ENCODE measurements at regions not wholly inside any gene's neighbourhood (a gene's known extent, or its start where the extent isn't known, plus 50 kb on each side); places are given as distances from the start of the nearest gene placed in this dataset.

GRCh38 chr6:21691685-21692346, 98.3 kb downstream of the SOX4 start:
- TF ChIP-seq CTCF (conservative IDR thresholded peaks at IDR 0.05; ENCODE audit: low read length) (no peak), EZH2phosphoT487 (IDR thresholded peaks at IDR 0.05; ENCODE audit: borderline replicate concordance) (no peak)
- H3K36me3 ChIP-seq (ENCODE audit: insufficient read depth, low read length): peaks cover 70% of the 10 kb centered on the region
- peak overlapping the region; percentile 38 for H3K4me2 ChIP-seq (ENCODE audit: low read depth, low read length, poor library complexity, severe bottlenecking)
- no peaks in the 10 kb centered on the region for H3K9me3 ChIP-seq (ENCODE audit: insufficient read depth, low read depth, low read length)
- peaks cover 96% of the 10 kb centered on the region for H4K20me1 ChIP-seq (ENCODE audit: insufficient read depth, low read length, poor library complexity, severe bottlenecking)
- no peak overlapping the region for H2AFZ ChIP-seq (ENCODE audit: low read length)
- no peaks in the 10 kb centered on the region for H3K9me2 ChIP-seq (replicated peaks; ENCODE audit: low read depth, low read length)
- H3K4me1 ChIP-seq (ENCODE audit: insufficient read depth, low read length, poor library complexity, severe bottlenecking): peaks cover 23% of the 10 kb centered on the region
- H3K27me3 ChIP-seq (ENCODE audit: insufficient read depth, low read length, poor library complexity, severe bottlenecking): no peaks in the 10 kb centered on the region
- 0 out of 2 replicates have a peak, but pooled peaks cover 3% of the 10 kb centered on the region for H3F3A ChIP-seq (ENCODE audit: low read depth)
- peak overlapping the region; percentile 19 for H3K4me3 ChIP-seq (ENCODE audit: low read length, poor library complexity, severe bottlenecking)
- peaks cover 100% of the 10 kb centered on the region for H3K79me2 ChIP-seq (ENCODE audit: insufficient read depth, low read length)
- H3K9ac ChIP-seq (ENCODE audit: low read depth, low read length, poor library complexity, severe bottlenecking): no peak overlapping the region

GRCh38 chr6:21692721-21693120, 99.2 kb downstream of the SOX4 start:
- Histone ChIP-seq H3K9ac (ENCODE audit: low read depth, low read length, poor library complexity, severe bottlenecking) (no peak overlapping the region), H3K27me3 (ENCODE audit: insufficient read depth, low read length, poor library complexity, severe bottlenecking) (no peaks in the 10 kb centered on the region), H3K36me3 (ENCODE audit: insufficient read depth, low read length) (peaks cover 68% of the 10 kb centered on the region), H3F3A (ENCODE audit: low read depth) (0 out of 2 replicates have a peak, but pooled peaks cover 3% of the 10 kb centered on the region), H3K4me3 (ENCODE audit: low read length, poor library complexity, severe bottlenecking) (no peak overlapping the region), H3K4me1 (ENCODE audit: insufficient read depth, low read length, poor library complexity, severe bottlenecking) (peaks cover 23% of the 10 kb centered on the region), H2AFZ (ENCODE audit: low read length) (no peak overlapping the region), H3K9me3 (ENCODE audit: insufficient read depth, low read depth, low read length) (no peaks in the 10 kb centered on the region), H4K20me1 (ENCODE audit: insufficient read depth, low read length, poor library complexity, severe bottlenecking) (peaks cover 97% of the 10 kb centered on the region), H3K79me2 (ENCODE audit: insufficient read depth, low read length) (peaks cover 100% of the 10 kb centered on the region), H3K4me2 (ENCODE audit: low read depth, low read length, poor library complexity, severe bottlenecking) (peak overlapping the region; percentile 28), H3K9me2 (replicated peaks; ENCODE audit: low read depth, low read length) (no peaks in the 10 kb centered on the region)
- TF ChIP-seq CTCF (conservative IDR thresholded peaks at IDR 0.05; ENCODE audit: low read length) (no peak), EZH2phosphoT487 (IDR thresholded peaks at IDR 0.05; ENCODE audit: borderline replicate concordance) (no peak)

GRCh38 chr6:21694168-21694567, 100.6 kb downstream of the SOX4 start:
- TF ChIP-seq CTCF (conservative IDR thresholded peaks at IDR 0.05; ENCODE audit: low read length): no peak
- TF ChIP-seq EZH2phosphoT487 (IDR thresholded peaks at IDR 0.05; ENCODE audit: borderline replicate concordance): no peak
- H3F3A ChIP-seq (ENCODE audit: low read depth): 0 out of 2 replicates have a peak, but pooled peaks cover 3% of the 10 kb centered on the region
- H3K9me2 ChIP-seq (replicated peaks; ENCODE audit: low read depth, low read length): no peaks in the 10 kb centered on the region
- peaks cover 100% of the 10 kb centered on the region for H4K20me1 ChIP-seq (ENCODE audit: insufficient read depth, low read length, poor library complexity, severe bottlenecking)
- H3K4me3 ChIP-seq (ENCODE audit: low read length, poor library complexity, severe bottlenecking): no peak overlapping the region
- H3K27me3 ChIP-seq (ENCODE audit: insufficient read depth, low read length, poor library complexity, severe bottlenecking): no peaks in the 10 kb centered on the region
- H2AFZ ChIP-seq (ENCODE audit: low read length): no peak overlapping the region
- peaks cover 19% of the 10 kb centered on the region for H3K4me1 ChIP-seq (ENCODE audit: insufficient read depth, low read length, poor library complexity, severe bottlenecking)
- H3K79me2 ChIP-seq (ENCODE audit: insufficient read depth, low read length): peaks cover 100% of the 10 kb centered on the region
- peak overlapping the region; percentile 28 for H3K4me2 ChIP-seq (ENCODE audit: low read depth, low read length, poor library complexity, severe bottlenecking)
- H3K9me3 ChIP-seq (ENCODE audit: insufficient read depth, low read depth, low read length): no peaks in the 10 kb centered on the region
- H3K36me3 ChIP-seq (ENCODE audit: insufficient read depth, low read length): peaks cover 70% of the 10 kb centered on the region
- H3K9ac ChIP-seq (ENCODE audit: low read depth, low read length, poor library complexity, severe bottlenecking): no peak overlapping the region

Measured in Loucy (cell line).